Ovary (tissue), 3 donors: ENCODE measurements at regions not wholly inside any gene's neighbourhood (a gene's known extent, or its start where the extent isn't known, plus 50 kb on each side); places are given as distances from the start of the nearest gene placed in this dataset.

Source experiments
- CTCF ChIP-seq, 3 donors: fragments of 450-650 bp in 2 of 3; fragments of 200-600 bp in 1 of 3; IDR thresholded peaks; one replicate each; pipeline versions ENCODE4 v1.5.1 to v1.8.0; 2016 to 2022; ENCODE audit warnings: antibody characterized with exemption in 3 of 3, mild to moderate bottlenecking in 1 of 3
- EP300 ChIP-seq: sonication (generic); formaldehyde crosslinking; IDR thresholded peaks from one replicate; pipeline ENCODE4 v1.6.1; 2017; ENCODE audit warnings: antibody characterized with exemption
- POLR2A ChIP-seq: fragments of 450-650 bp; IDR thresholded peaks from one replicate; pipeline ENCODE4 v1.6.1; 2017; ENCODE audit warnings: antibody characterized with exemption, mild to moderate bottlenecking, moderate library complexity
- donor health status: DM: no; HTN: no; CAD: no.

GRCh38 chr21:41681939-41682718 lies 84.7 kb downstream of the RIPK4 start:
- TF ChIP-seq CTCF (IDR thresholded peaks at IDR 0.05) (no peak), POLR2A (no peak), EP300 (no peak)
